Loucy (cell line): ENCODE measurements at regions not wholly inside any gene's neighbourhood (a gene's known extent, or its start where the extent isn't known, plus 50 kb on each side); places are given as distances from the start of the nearest gene placed in this dataset.

ENCODE experiments used
- H2AFZ ChIP-seq: fragments of 200-600 bp; sonication (generic); 2 replicates; pipeline ENCODE4 v1.6.0; 2016; ENCODE audit warnings: antibody characterized with exemption, mild to moderate bottlenecking, low read length, moderate library complexity
- H3F3A ChIP-seq: fragments of 200-600 bp; 2 replicates; pipeline ENCODE4 v1.6.0; 2016; ENCODE audit warnings: antibody characterized with exemption, low read depth, mild to moderate bottlenecking
- H3K27me3 ChIP-seq: fragments of 200-600 bp; sonication (generic); 2 replicates; pipeline ENCODE4 v1.6.1; 2014; ENCODE audit warnings: low read length, mild to moderate bottlenecking; ENCODE audit not compliant: insufficient read depth, poor library complexity, severe bottlenecking
- H3K36me3 ChIP-seq: fragments of 200-600 bp; sonication (generic); 2 replicates; pipeline ENCODE4 v1.6.1; 2016; ENCODE audit warnings: low read length; ENCODE audit not compliant: insufficient read depth
- H3K4me1 ChIP-seq: fragments of 200-600 bp; sonication (generic); 2 replicates; pipeline ENCODE4 v1.5.1; 2014; ENCODE audit warnings: low read length, mild to moderate bottlenecking; ENCODE audit not compliant: insufficient read depth, poor library complexity, severe bottlenecking
- H3K4me2 ChIP-seq: fragments of 200-600 bp; sonication (generic); 2 replicates; pipeline ENCODE4 v1.6.0; 2014; ENCODE audit warnings: antibody characterized with exemption, low read length, low read depth, mild to moderate bottlenecking; ENCODE audit not compliant: poor library complexity, severe bottlenecking
- H3K4me3 ChIP-seq: fragments of 200-600 bp; sonication (generic); 2 replicates; pipeline ENCODE4 v1.5.1; 2014; ENCODE audit warnings: low read length, mild to moderate bottlenecking, mixed read lengths; ENCODE audit not compliant: poor library complexity, severe bottlenecking
- H3K79me2 ChIP-seq: fragments of 200-600 bp; sonication (generic); 2 replicates; pipeline ENCODE4 v1.6.1; 2014; ENCODE audit warnings: low read length; ENCODE audit not compliant: insufficient read depth
- H3K9ac ChIP-seq: fragments of 200-600 bp; sonication (generic); 2 replicates; pipeline ENCODE4 v1.6.0; 2014; ENCODE audit warnings: mild to moderate bottlenecking, low read depth, low read length, moderate library complexity; ENCODE audit not compliant: poor library complexity, severe bottlenecking
- H3K9me2 ChIP-seq: fragments of 200-600 bp; sonication (generic); replicated peaks from 2 replicates; pipeline ENCODE4 v1.6.1; 2016; ENCODE audit warnings: low read depth, low read length, mixed read lengths
- H3K9me3 ChIP-seq: fragments of 200-600 bp; sonication (generic); 2 replicates; pipeline ENCODE4 v1.6.1; 2014; ENCODE audit warnings: mild to moderate bottlenecking, antibody characterized with exemption, low read length, low read depth; ENCODE audit not compliant: insufficient read depth
- H4K20me1 ChIP-seq: fragments of 200-600 bp; sonication (generic); 2 replicates; pipeline ENCODE4 v1.6.0; 2014; ENCODE audit warnings: antibody characterized with exemption, low read length, mild to moderate bottlenecking; ENCODE audit not compliant: insufficient read depth, poor library complexity, severe bottlenecking
- CTCF ChIP-seq: fragments of 200-600 bp; sonication (generic); conservative IDR thresholded peaks from 2 replicates; pipeline ENCODE4 v1.5.1; 2014; ENCODE audit warnings: mild to moderate bottlenecking, antibody characterized with exemption, low read length
- EZH2phosphoT487 ChIP-seq: fragments of 200-600 bp; IDR thresholded peaks from 2 replicates; pipeline ENCODE4 v1.6.1; 2018; ENCODE audit warnings: antibody characterized with exemption, mild to moderate bottlenecking, moderate library complexity, borderline replicate concordance

GRCh38 chr6:66199171-66199570, 492.1 kb upstream of the EYS start:
- Histone ChIP-seq H4K20me1 (no peaks in the 10 kb centered on the region), H3K9me3 (no peaks in the 10 kb centered on the region), H3K4me2 (no peak overlapping the region), H3F3A (no peaks in the 10 kb centered on the region), H3K79me2 (no peaks in the 10 kb centered on the region), H3K4me3 (no peak overlapping the region), H2AFZ (no peak overlapping the region), H3K9ac (no peak overlapping the region), H3K9me2 (no peaks in the 10 kb centered on the region), H3K4me1 (no peaks in the 10 kb centered on the region), H3K36me3 (no peaks in the 10 kb centered on the region), H3K27me3 (no peaks in the 10 kb centered on the region)
- TF ChIP-seq EZH2phosphoT487 = no peak
- TF ChIP-seq CTCF = no peak

DNA sequence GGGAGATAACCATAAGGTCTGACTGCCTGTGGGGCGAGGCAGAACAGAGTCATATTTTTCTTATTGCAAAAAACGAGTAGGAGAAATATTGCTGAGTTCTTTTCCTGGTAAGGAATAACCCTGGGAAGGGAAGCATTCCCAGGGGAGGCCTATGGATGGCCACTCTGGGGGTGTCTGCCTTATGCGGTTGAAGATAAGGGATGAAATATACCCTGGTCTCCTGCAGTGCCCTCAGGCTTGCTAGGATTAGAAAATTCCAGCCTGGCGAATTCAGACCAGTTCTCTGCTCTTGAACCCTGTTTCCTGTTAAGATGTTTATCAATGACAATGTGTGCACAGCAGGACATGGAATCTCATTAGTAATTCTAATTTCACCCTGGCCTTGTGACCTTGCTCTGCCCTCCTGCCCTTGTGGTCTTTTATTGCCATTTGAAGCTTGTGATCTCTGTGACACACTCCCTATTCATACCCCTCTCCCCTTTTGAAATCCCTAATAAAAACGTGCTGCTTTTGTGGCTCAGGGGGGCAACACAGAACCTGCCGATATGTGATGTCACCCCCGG, 491.1 kb upstream of the EYS start:
- no peak overlapping the region for H3K4me2 ChIP-seq
- no peak overlapping the region for H3K9ac ChIP-seq
- H2AFZ ChIP-seq = no peak overlapping the region
- no peaks in the 10 kb centered on the region for H4K20me1 ChIP-seq
- no peaks in the 10 kb centered on the region for H3K9me3 ChIP-seq
- no peaks in the 10 kb centered on the region for H3K79me2 ChIP-seq
- H3K9me2 ChIP-seq = no peaks in the 10 kb centered on the region
- H3K36me3 ChIP-seq = no peaks in the 10 kb centered on the region
- H3K4me3 ChIP-seq = no peak overlapping the region
- no peaks in the 10 kb centered on the region for H3F3A ChIP-seq
- H3K27me3 ChIP-seq = no peaks in the 10 kb centered on the region
- TF ChIP-seq CTCF (no peak), EZH2phosphoT487 (no peak)
- no peaks in the 10 kb centered on the region for H3K4me1 ChIP-seq

DNA sequence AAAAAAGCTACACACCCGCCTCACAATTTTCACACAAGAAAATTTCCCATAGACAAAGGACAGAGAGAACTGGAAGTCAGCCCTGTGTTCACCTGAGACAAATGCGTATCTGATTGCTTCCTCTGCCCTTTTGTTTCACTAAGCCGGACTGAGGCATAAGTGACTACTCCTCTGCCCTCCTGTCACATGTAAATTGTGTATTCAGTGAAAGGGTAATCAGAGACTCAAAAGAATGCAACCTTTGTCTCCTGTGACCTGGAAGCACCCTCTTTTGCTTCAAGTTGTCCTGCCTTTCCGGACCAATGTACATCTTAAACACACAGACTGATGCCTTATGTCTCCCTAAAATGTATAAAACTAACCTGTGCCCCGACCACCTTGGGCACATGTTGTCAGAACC, 483.8 kb upstream of the EYS start:
- Histone ChIP-seq H3K27me3 (no peaks in the 10 kb centered on the region), H2AFZ (no peak overlapping the region), H3K4me1 (no peaks in the 10 kb centered on the region), H3K79me2 (no peaks in the 10 kb centered on the region), H3K9ac (no peak overlapping the region), H3K9me3 (no peaks in the 10 kb centered on the region), H3K4me2 (no peak overlapping the region), H3K9me2 (no peaks in the 10 kb centered on the region), H4K20me1 (no peaks in the 10 kb centered on the region), H3K4me3 (no peak overlapping the region), H3K36me3 (no peaks in the 10 kb centered on the region), H3F3A (no peaks in the 10 kb centered on the region)
- no peak for TF ChIP-seq CTCF
- no peak for TF ChIP-seq EZH2phosphoT487
